RWPE1 (cell line): ENCODE measurements at regions not wholly inside any gene's neighbourhood (a gene's known extent, or its start where the extent isn't known, plus 50 kb on each side); places are given as distances from the start of the nearest gene placed in this dataset.

ENCODE experiments used
- CTCF ChIA-PET: fragments of 350-600 bp; sonication (Branson Sonifier 250); formaldehyde crosslinking; extraction: SDS; loops from one replicate; lab custom pipeline; 2021; lab: Yijun Ruan, JAX
- POLR2A ChIA-PET: fragments of 400-600 bp; formaldehyde crosslinking; extraction: SDS; loops from one replicate; lab custom pipeline; 2020; ENCODE audit warnings: antibody characterized with exemption; ENCODE audit not compliant: low non-redundant PET; lab: Yijun Ruan, JAX
- DNase-seq: peaks from one replicate; pipeline ENCODE4 v3.0.0; 2012; ENCODE audit warnings: low spot score
- H3K27ac ChIP-seq: fragments of 450-650 bp; 2 replicates; pipeline ENCODE4 v1.5.1; 2017
- CTCF ChIP-seq: fragments of 450-650 bp; conservative IDR thresholded peaks from 2 replicates; pipeline ENCODE4 v1.5.1; 2017; ENCODE audit warnings: low read depth, mild to moderate bottlenecking

- no peak for TF ChIP-seq CTCF
- no peak for DNase-seq
- H3K27ac ChIP-seq, result no peak overlapping the region
- POLR2A ChIA-PET, result no interaction called here
- CTCF ChIA-PET, result no interaction called here
Observed at GRCh38 chr12:83186419-83186818, 499.7 kb downstream of the TMTC2 start.

- CTCF ChIA-PET, result no interaction called here
- POLR2A ChIA-PET, result no interaction called here
- DNase-seq, result no peak
Observed at GRCh38 chr12:83185241-83185640, 498.5 kb downstream of the TMTC2 start.

More at GRCh38 chr12:83185241-83185640, 498.5 kb downstream of the TMTC2 start:
- H3K27ac ChIP-seq, result no peak overlapping the region
- no peak for TF ChIP-seq CTCF
